ENCODE measurements at regions not wholly inside any gene's neighbourhood (a gene's known extent, or its start where the extent isn't known, plus 50 kb on each side); places are given as distances from the start of the nearest gene placed in this dataset.

DNA sequence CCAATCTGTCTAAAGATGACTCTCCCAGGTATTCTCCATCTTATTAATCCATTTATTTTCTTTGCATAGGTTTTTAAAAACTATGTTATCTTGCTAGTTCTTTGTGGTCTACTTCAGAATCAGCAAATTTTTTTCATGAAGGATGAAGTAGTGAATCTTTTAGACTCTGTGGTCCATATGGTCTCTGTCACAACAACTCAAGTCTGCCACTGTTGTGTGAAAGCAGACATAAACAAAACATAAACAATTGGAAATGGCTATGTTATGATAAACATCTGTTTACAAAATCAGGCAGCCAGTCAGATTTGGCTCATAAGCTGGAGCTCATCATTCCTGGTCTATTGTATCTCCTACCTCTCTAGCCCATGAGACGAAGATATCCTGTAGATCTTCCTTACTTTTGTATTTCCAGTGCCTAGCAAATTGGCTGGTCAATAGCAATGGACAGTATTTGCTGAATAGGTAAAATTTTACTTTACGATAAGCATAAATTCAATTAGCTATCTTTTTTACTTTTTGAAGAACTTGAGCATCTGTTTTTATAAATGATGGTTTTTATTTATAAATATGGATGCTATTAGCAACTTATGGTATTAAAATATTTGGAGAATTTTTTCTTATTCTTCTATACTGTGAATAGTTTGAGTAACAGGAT, 104.6 kb upstream of the SGCE start:
- Histone ChIP-seq H3K36me3 (replicated peaks in 1 of 2; ENCODE audit: control insufficient read depth in 1 of 2, insufficient read depth in 2 of 2, low read length in 2 of 2) (no peaks in the 10 kb centered on the region), H3K9me3 (ENCODE audit: low read length) (no peaks in the 10 kb centered on the region), H3K9ac (ENCODE audit: insufficient read depth, low read depth, low read length) (no peak overlapping the region), H3K4me2 (ENCODE audit: low read depth, low read length) (no peak overlapping the region), H3K4me1 (ENCODE audit: insufficient read depth, low read length) (peaks cover 15% of the 10 kb centered on the region; the same call in 1 of the 2 replicates), H4K20me1 (ENCODE audit: insufficient read depth, low read length) (no peaks in the 10 kb centered on the region), H3K4me3 (replicated peaks in 1 of 3; ENCODE audit: insufficient read depth in 1 of 3, low read depth in 2 of 3, low read length in 3 of 3) (no peak overlapping the region), H3K79me2 (ENCODE audit: insufficient read depth, low read length) (no peaks in the 10 kb centered on the region), H2AFZ (ENCODE audit: low read length) (no peak overlapping the region), H3K27ac (ENCODE audit: extremely low read length, insufficient read depth, low read length) (no peak overlapping the region), H3K27me3 (ENCODE audit: control insufficient read depth in 1 of 2, insufficient read depth in 2 of 2, low read length in 2 of 2) (no peaks in the 10 kb centered on the region)
- in situ Hi-C loops (cut with HindIII; ENCODE audit: extremely low pct_ligation_motif_present, low pct_unique_long_range_greater_than_20kb): no loop called here
- TF ChIP-seq KAT2B (IDR thresholded peaks at IDR 0.05; ENCODE audit: borderline replicate concordance, low read depth, low read length): no peak
- TF ChIP-seq NFE2 (CRISPR knock-in tag; IDR thresholded peaks at IDR 0.05): no peak
- TF ChIP-seq RBM39 (IDR thresholded peaks at IDR 0.05; ENCODE audit: low read depth, low read length, poor library complexity, severe bottlenecking): no peak
- peak; percentile 75 to 86 for TF ChIP-seq MAFK (conservative IDR thresholded peaks at IDR 0.05 in 1 of 2, IDR thresholded peaks at IDR 0.05 in 1 of 2; ENCODE audit: low read length in 2 of 2)
- TF ChIP-seq ZNF350 (CRISPR knock-in tag; IDR thresholded peaks at IDR 0.05; ENCODE audit: borderline replicate concordance, low read depth): no peak
- TF ChIP-seq MAFF (IDR thresholded peaks at IDR 0.05; ENCODE audit: low read depth, low read length): peak; percentile 85
- FAIRE-seq (no peak), ATAC-seq (no peak), DNase-seq (ENCODE audit: low spot score) (no peak)
- 23% methylated on average over 2 of the region's 2 CpGs for WGBS (ENCODE audit: low lambda C conversion rate)
- intact Hi-C loops (cut with micrococcal nuclease; ENCODE audit: unreplicated experiment): no loop called here
- CTCF ChIA-PET (ENCODE audit: low intra/inter-chr PET ratio, low total read pairs): no interaction called here
- POLR2A ChIA-PET: no interaction called here
- no TSS peak for BruUV-seq (replicated peaks)

DNA sequence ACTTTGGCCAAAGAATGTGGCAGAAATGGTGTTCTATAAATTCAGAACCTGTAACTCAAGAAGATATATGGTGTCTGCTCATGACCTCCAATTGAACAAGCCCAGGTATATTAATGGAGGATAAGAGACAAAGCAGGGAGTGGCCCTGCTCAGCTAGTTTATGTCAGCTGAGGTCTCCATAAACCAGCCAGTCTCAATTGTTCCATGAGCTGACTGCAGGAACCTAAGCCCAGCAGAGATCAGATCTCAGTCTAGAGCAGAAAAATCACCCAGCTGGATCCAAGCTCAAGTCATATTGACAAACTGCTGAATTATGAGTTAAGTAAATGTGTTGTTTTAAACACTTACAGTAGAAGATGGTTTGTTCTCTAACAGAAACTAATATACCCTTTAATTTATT, 105.5 kb upstream of the SGCE start:
- POLR2A ChIA-PET: no interaction called here
- Histone ChIP-seq H3K4me1 (ENCODE audit: insufficient read depth, low read length) (peaks cover 15% of the 10 kb centered on the region; the same call in 1 of the 2 replicates), H3K79me2 (ENCODE audit: insufficient read depth, low read length) (no peaks in the 10 kb centered on the region), H3K36me3 (replicated peaks in 1 of 2; ENCODE audit: control insufficient read depth in 1 of 2, insufficient read depth in 2 of 2, low read length in 2 of 2) (no peaks in the 10 kb centered on the region), H3K4me3 (replicated peaks in 1 of 3; ENCODE audit: insufficient read depth in 1 of 3, low read depth in 2 of 3, low read length in 3 of 3) (no peak overlapping the region), H2AFZ (ENCODE audit: low read length) (no peak overlapping the region), H3K9me3 (ENCODE audit: low read length) (no peaks in the 10 kb centered on the region), H3K27me3 (ENCODE audit: control insufficient read depth in 1 of 2, insufficient read depth in 2 of 2, low read length in 2 of 2) (no peaks in the 10 kb centered on the region), H3K9ac (ENCODE audit: insufficient read depth, low read depth, low read length) (no peak overlapping the region), H3K27ac (ENCODE audit: extremely low read length, insufficient read depth, low read length) (no peak overlapping the region), H4K20me1 (ENCODE audit: insufficient read depth, low read length) (no peaks in the 10 kb centered on the region), H3K4me2 (ENCODE audit: low read depth, low read length) (no peak overlapping the region)
- DNase-seq (ENCODE audit: low spot score): no peak
- FAIRE-seq: no peak
- peak; percentile 56; the same call in 2 of the 3 replicates for ATAC-seq
- CTCF ChIA-PET (ENCODE audit: low intra/inter-chr PET ratio, low total read pairs): no interaction called here
- TF ChIP-seq, protein P1, sequence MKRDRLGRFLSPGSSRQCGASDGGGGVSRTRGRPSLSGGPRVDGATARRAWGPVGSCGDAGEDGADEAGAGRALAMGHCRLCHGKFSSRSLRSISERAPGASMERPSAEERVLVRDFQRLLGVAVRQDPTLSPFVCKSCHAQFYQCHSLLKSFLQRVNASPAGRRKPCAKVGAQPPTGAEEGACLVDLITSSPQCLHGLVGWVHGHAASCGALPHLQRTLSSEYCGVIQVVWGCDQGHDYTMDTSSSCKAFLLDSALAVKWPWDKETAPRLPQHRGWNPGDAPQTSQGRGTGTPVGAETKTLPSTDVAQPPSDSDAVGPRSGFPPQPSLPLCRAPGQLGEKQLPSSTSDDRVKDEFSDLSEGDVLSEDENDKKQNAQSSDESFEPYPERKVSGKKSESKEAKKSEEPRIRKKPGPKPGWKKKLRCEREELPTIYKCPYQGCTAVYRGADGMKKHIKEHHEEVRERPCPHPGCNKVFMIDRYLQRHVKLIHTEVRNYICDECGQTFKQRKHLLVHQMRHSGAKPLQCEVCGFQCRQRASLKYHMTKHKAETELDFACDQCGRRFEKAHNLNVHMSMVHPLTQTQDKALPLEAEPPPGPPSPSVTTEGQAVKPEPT (CRISPR knock-in tag; IDR thresholded peaks at IDR 0.05; ENCODE audit: low read depth): no peak
- TF ChIP-seq NFKBIZ (CRISPR knock-in tag; IDR thresholded peaks at IDR 0.05) (no peak), ATAD3A (CRISPR knock-in tag; IDR thresholded peaks at IDR 0.05) (no peak), CENPX (CRISPR knock-in tag; IDR thresholded peaks at IDR 0.05) (no peak), SOX5 (CRISPR knock-in tag; IDR thresholded peaks at IDR 0.05; ENCODE audit: borderline replicate concordance) (no peak), AGO2 (optimal IDR thresholded peaks at IDR 0.05; ENCODE audit: low read depth, low read length) (no peak), ZNF282 (IDR thresholded peaks at IDR 0.05; ENCODE audit: partially characterized antibody) (no peak)
- intact Hi-C loops (cut with micrococcal nuclease; ENCODE audit: unreplicated experiment): no loop called here
- no TSS peak for BruUV-seq (replicated peaks)
- in situ Hi-C loops (cut with HindIII; ENCODE audit: extremely low pct_ligation_motif_present, low pct_unique_long_range_greater_than_20kb): no loop called here
